MM.1S (cell line): ENCODE measurements at regions not wholly inside any gene's neighbourhood (a gene's known extent, or its start where the extent isn't known, plus 50 kb on each side); places are given as distances from the start of the nearest gene placed in this dataset.

Source experiments
- CTCF ChIP-seq: fragments of 300-600 bp; sonication (generic); IDR thresholded peaks from 2 replicates; pipeline ENCODE4 v1.5.1; 2016; ENCODE audit warnings: antibody characterized with exemption, low read length, mixed read lengths
- EZH2 ChIP-seq: fragments of 300-600 bp; sonication (generic); optimal IDR thresholded peaks from 2 replicates; pipeline ENCODE3; 2017; ENCODE audit warnings: low read depth, mild to moderate bottlenecking, antibody characterized with exemption, low read length, mixed read lengths
- EZH2phosphoT487 ChIP-seq: fragments of 300-600 bp; sonication (generic); IDR thresholded peaks from 2 replicates; pipeline ENCODE4 v1.6.1; 2018; ENCODE audit warnings: antibody characterized with exemption, low read length

- TF ChIP-seq CTCF (no peak), EZH2 (no peak), EZH2phosphoT487 (no peak)
Measured at GRCh38 chr17:79179334-79179733, 104.7 kb downstream of the ENGASE start.
